ENCODE measurements at regions not wholly inside any gene's neighbourhood (a gene's known extent, or its start where the extent isn't known, plus 50 kb on each side); places are given as distances from the start of the nearest gene placed in this dataset.

GRCh38 chr5:82562696-82563240 is 284.6 kb upstream of the RPS23 start:
- H3K4me1 ChIP-seq (ENCODE audit: control insufficient read depth in 2 of 2, insufficient read depth in 2 of 2, low read length in 2 of 2) = no peaks in the 10 kb centered on the region
- no peak for ATAC-seq
- DNase-seq = no peak
- ChIA-PET CTCF (no interaction called here), POLR2A (no interaction called here)
- H3K36me3 ChIP-seq (ENCODE audit: control insufficient read depth in 2 of 3, insufficient read depth in 3 of 3, low read length in 3 of 3) = no peaks in the 10 kb centered on the region
- Mint-ChIP-seq H3K36me3 (peaks cover 0 to 3% (median 0%) of the 10 kb centered on the region in 5 donors), H3K27ac (no peak overlapping the region), H3K4me3 (no peak overlapping the region), H3K9me3 (peaks cover 0 to 10% (median 4%) of the 10 kb centered on the region in 11 donors), H3K27me3 (peaks cover 4 to 28% (median 24%) of the 10 kb centered on the region in 5 donors), H3K4me1 (no peaks in the 10 kb centered on the region)
- intact Hi-C loops (cut with micrococcal nuclease) = no loop called here
- H3K4me3 ChIP-seq (ENCODE audit: low read length) = no peak overlapping the region
- H3K9me3 ChIP-seq (ENCODE audit: control insufficient read depth in 2 of 3, low read length in 3 of 3) = no peaks in the 10 kb centered on the region
- H3K27me3 ChIP-seq (ENCODE audit: control insufficient read depth in 2 of 2, insufficient read depth in 2 of 2, low read length in 2 of 2) = no peaks in the 10 kb centered on the region
- no peak overlapping the region for H3K27ac ChIP-seq (ENCODE audit: low read depth, low read length)

GRCh38 chr5:82561797-82562196 is 283.6 kb upstream of the RPS23 start:
- no peak overlapping the region for H3K27ac Mint-ChIP-seq
- no peaks in the 10 kb centered on the region for H3K9me3 ChIP-seq (ENCODE audit: control insufficient read depth in 2 of 3, low read length in 3 of 3)
- CTCF ChIA-PET = no interaction called here

DNA sequence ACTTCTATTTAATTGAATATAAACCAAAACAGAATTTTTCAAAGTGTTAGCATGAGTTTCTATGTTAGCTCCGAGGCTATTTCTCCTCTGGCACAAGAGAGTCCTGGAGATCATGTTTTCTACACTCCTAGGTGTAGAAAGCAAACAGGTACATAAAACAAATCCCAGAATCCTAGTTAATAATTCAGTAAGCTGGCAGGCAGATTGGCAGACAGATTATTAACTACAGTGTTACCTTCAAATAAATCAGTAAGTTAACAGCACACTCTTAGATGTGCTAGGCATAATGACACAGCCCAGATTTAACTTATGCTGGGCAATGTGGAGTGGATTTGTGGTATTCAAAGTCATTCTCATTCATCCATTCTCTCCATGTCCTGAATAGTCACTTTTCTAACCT is 282.8 kb upstream of the RPS23 start:
- H3K4me1 Mint-ChIP-seq = no peaks in the 10 kb centered on the region
- peaks cover 0 to 15% (median 6%) of the 10 kb centered on the region in 11 donors for H3K9me3 Mint-ChIP-seq
- ATAC-seq (no peak), DNase-seq (no peak)
- Histone ChIP-seq H3K27me3 (ENCODE audit: control insufficient read depth in 2 of 2, insufficient read depth in 2 of 2, low read length in 2 of 2) (no peaks in the 10 kb centered on the region), H3K4me1 (ENCODE audit: control insufficient read depth in 2 of 2, insufficient read depth in 2 of 2, low read length in 2 of 2) (no peaks in the 10 kb centered on the region), H3K4me3 (ENCODE audit: low read length) (no peak overlapping the region), H3K36me3 (ENCODE audit: control insufficient read depth in 2 of 3, insufficient read depth in 3 of 3, low read length in 3 of 3) (no peaks in the 10 kb centered on the region), H3K9me3 (ENCODE audit: control insufficient read depth in 2 of 3, low read length in 3 of 3) (no peaks in the 10 kb centered on the region), H3K27ac (ENCODE audit: low read depth, low read length) (no peak overlapping the region)
- intact Hi-C loops (cut with micrococcal nuclease) = no loop called here
- ChIA-PET CTCF (no interaction called here), POLR2A (no interaction called here)
- peaks cover 4 to 30% (median 23%) of the 10 kb centered on the region in 5 donors for H3K27me3 Mint-ChIP-seq
- H3K27ac Mint-ChIP-seq = no peak overlapping the region
- peaks cover 0 to 3% (median 0%) of the 10 kb centered on the region in 5 donors for H3K36me3 Mint-ChIP-seq
- H3K4me3 Mint-ChIP-seq = no peak overlapping the region

More at GRCh38 chr5:82561797-82562196, 283.6 kb upstream of the RPS23 start:
- no peaks in the 10 kb centered on the region for H3K4me1 ChIP-seq (ENCODE audit: control insufficient read depth in 2 of 2, insufficient read depth in 2 of 2, low read length in 2 of 2)
- Mint-ChIP-seq H3K9me3 (peaks cover 0 to 15% (median 7%) of the 10 kb centered on the region in 11 donors), H3K36me3 (peaks cover 0 to 3% (median 0%) of the 10 kb centered on the region in 5 donors), H3K4me1 (no peaks in the 10 kb centered on the region), H3K4me3 (no peak overlapping the region), H3K27me3 (peaks cover 4 to 30% (median 26%) of the 10 kb centered on the region in 5 donors)
- H3K27me3 ChIP-seq (ENCODE audit: control insufficient read depth in 2 of 2, insufficient read depth in 2 of 2, low read length in 2 of 2) = no peaks in the 10 kb centered on the region
- H3K27ac ChIP-seq (ENCODE audit: low read depth, low read length) = no peak overlapping the region
- intact Hi-C loops (cut with micrococcal nuclease) = no loop called here
- no peak overlapping the region for H3K4me3 ChIP-seq (ENCODE audit: low read length)
- no peak for DNase-seq
- POLR2A ChIA-PET = no interaction called here
- ATAC-seq = no peak
- H3K36me3 ChIP-seq (ENCODE audit: control insufficient read depth in 2 of 3, insufficient read depth in 3 of 3, low read length in 3 of 3) = no peaks in the 10 kb centered on the region

GRCh38 chr5:82560561-82560960 is 282.4 kb upstream of the RPS23 start:
- CTCF ChIA-PET = no interaction called here
- Histone ChIP-seq H3K4me1 (ENCODE audit: control insufficient read depth in 2 of 2, insufficient read depth in 2 of 2, low read length in 2 of 2) (no peaks in the 10 kb centered on the region), H3K36me3 (ENCODE audit: control insufficient read depth in 2 of 3, insufficient read depth in 3 of 3, low read length in 3 of 3) (no peaks in the 10 kb centered on the region), H3K9me3 (ENCODE audit: control insufficient read depth in 2 of 3, low read length in 3 of 3) (no peaks in the 10 kb centered on the region), H3K27me3 (ENCODE audit: control insufficient read depth in 2 of 2, insufficient read depth in 2 of 2, low read length in 2 of 2) (no peaks in the 10 kb centered on the region), H3K27ac (ENCODE audit: low read depth, low read length) (no peak overlapping the region), H3K4me3 (ENCODE audit: low read length) (no peak overlapping the region)
- H3K4me1 Mint-ChIP-seq = no peaks in the 10 kb centered on the region
- intact Hi-C loops (cut with micrococcal nuclease) = no loop called here
- ATAC-seq = no peak
- no peak for DNase-seq
- H3K27ac Mint-ChIP-seq = no peak overlapping the region
- H3K36me3 Mint-ChIP-seq = peaks cover 0 to 3% (median 0%) of the 10 kb centered on the region in 5 donors
- H3K9me3 Mint-ChIP-seq = peaks cover 0 to 15% (median 6%) of the 10 kb centered on the region in 11 donors
- H3K4me3 Mint-ChIP-seq = no peak overlapping the region
- H3K27me3 Mint-ChIP-seq = peaks cover 4 to 29% (median 21%) of the 10 kb centered on the region in 5 donors
- POLR2A ChIA-PET = no interaction called here

GRCh38 chr5:82551840-82552385 is 273.8 kb upstream of the RPS23 start:
- intact Hi-C loops (cut with micrococcal nuclease) = no loop called here
- ATAC-seq = no peak
- no peak overlapping the region for H3K4me3 Mint-ChIP-seq

DNA sequence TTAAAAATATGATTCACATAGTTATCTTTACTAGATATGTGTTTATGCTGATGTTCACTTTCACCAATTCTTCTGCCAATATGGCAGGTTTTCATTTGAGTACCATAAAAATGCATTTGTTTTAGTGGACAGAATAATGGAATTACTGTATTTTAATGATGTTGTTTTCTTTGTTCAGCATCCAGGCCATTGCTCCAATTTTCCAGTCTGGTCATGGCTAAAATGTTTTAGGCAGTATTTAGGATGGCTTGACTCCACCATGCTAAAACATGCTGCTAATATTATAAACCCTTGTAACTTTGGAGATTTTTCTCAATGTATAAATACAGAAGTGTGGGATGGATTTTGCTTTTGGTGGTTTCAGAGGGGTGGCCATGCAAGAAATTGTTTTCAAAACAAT is 273.0 kb upstream of the RPS23 start:
- no peak overlapping the region for H3K4me3 Mint-ChIP-seq
- H3K27me3 Mint-ChIP-seq = peaks cover 0 to 28% (median 5%) of the 10 kb centered on the region in 5 donors
- Histone ChIP-seq H3K4me3 (ENCODE audit: low read length) (no peak overlapping the region), H3K27me3 (ENCODE audit: control insufficient read depth in 2 of 2, insufficient read depth in 2 of 2, low read length in 2 of 2) (no peaks in the 10 kb centered on the region), H3K4me1 (ENCODE audit: control insufficient read depth in 2 of 2, insufficient read depth in 2 of 2, low read length in 2 of 2) (no peaks in the 10 kb centered on the region), H3K27ac (ENCODE audit: low read depth, low read length) (no peak overlapping the region), H3K9me3 (ENCODE audit: control insufficient read depth in 2 of 3, low read length in 3 of 3) (no peaks in the 10 kb centered on the region), H3K36me3 (ENCODE audit: control insufficient read depth in 2 of 3, insufficient read depth in 3 of 3, low read length in 3 of 3) (no peaks in the 10 kb centered on the region)
- no peaks in the 10 kb centered on the region for H3K36me3 Mint-ChIP-seq
- ChIA-PET CTCF (no interaction called here), POLR2A (no interaction called here)
- DNase-seq = no peak
- ATAC-seq = no peak
- no peaks in the 10 kb centered on the region for H3K4me1 Mint-ChIP-seq
- intact Hi-C loops (cut with micrococcal nuclease) = no loop called here
- no peak overlapping the region for H3K27ac Mint-ChIP-seq
- H3K9me3 Mint-ChIP-seq = peaks cover 0 to 2% (median 0%) of the 10 kb centered on the region in 11 donors

More at GRCh38 chr5:82551840-82552385, 273.8 kb upstream of the RPS23 start:
- H3K36me3 Mint-ChIP-seq = no peaks in the 10 kb centered on the region
- Histone ChIP-seq H3K27ac (ENCODE audit: low read depth, low read length) (no peak overlapping the region), H3K4me3 (ENCODE audit: low read length) (no peak overlapping the region), H3K4me1 (ENCODE audit: control insufficient read depth in 2 of 2, insufficient read depth in 2 of 2, low read length in 2 of 2) (no peaks in the 10 kb centered on the region), H3K27me3 (ENCODE audit: control insufficient read depth in 2 of 2, insufficient read depth in 2 of 2, low read length in 2 of 2) (no peaks in the 10 kb centered on the region), H3K36me3 (ENCODE audit: control insufficient read depth in 2 of 3, insufficient read depth in 3 of 3, low read length in 3 of 3) (no peaks in the 10 kb centered on the region), H3K9me3 (ENCODE audit: control insufficient read depth in 2 of 3, low read length in 3 of 3) (no peaks in the 10 kb centered on the region)
- peaks cover 0 to 2% (median 0%) of the 10 kb centered on the region in 11 donors for H3K9me3 Mint-ChIP-seq
- no peak overlapping the region for H3K27ac Mint-ChIP-seq
- H3K4me1 Mint-ChIP-seq = no peaks in the 10 kb centered on the region
- no peak for DNase-seq
- ChIA-PET POLR2A (no interaction called here), CTCF (no interaction called here)
- H3K27me3 Mint-ChIP-seq = peaks cover 0 to 24% (median 5%) of the 10 kb centered on the region in 5 donors

DNA sequence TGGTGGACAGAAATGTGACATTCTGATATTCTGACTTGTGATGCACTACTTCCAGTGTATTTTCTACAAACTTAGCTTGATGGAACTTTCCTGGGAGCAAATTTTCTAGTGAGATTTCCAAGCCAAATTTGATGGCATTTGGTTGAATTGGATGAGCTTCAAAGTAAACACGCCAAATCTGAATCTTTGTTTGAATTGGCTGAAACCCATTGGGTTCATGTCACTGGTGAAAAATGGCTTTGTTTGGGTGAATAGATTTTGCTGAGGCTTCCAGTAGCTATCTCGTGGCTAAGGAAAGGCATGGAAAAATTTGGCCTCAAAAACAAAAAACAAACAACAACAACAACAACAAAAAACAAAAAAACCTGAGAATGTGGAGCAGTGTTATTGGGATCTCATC is 271.1 kb upstream of the RPS23 start:
- ATAC-seq = no peak
- Histone ChIP-seq H3K27ac (ENCODE audit: low read depth, low read length) (no peak overlapping the region), H3K36me3 (ENCODE audit: control insufficient read depth in 2 of 3, insufficient read depth in 3 of 3, low read length in 3 of 3) (no peaks in the 10 kb centered on the region), H3K4me3 (ENCODE audit: low read length) (no peak overlapping the region), H3K4me1 (ENCODE audit: control insufficient read depth in 2 of 2, insufficient read depth in 2 of 2, low read length in 2 of 2) (no peaks in the 10 kb centered on the region), H3K27me3 (ENCODE audit: control insufficient read depth in 2 of 2, insufficient read depth in 2 of 2, low read length in 2 of 2) (no peaks in the 10 kb centered on the region), H3K9me3 (ENCODE audit: control insufficient read depth in 2 of 3, low read length in 3 of 3) (peaks cover 0 to 4% (median 0%) of the 10 kb centered on the region in 3 experiments)
- H3K4me3 Mint-ChIP-seq = no peak overlapping the region
- H3K36me3 Mint-ChIP-seq = no peaks in the 10 kb centered on the region
- POLR2A ChIA-PET = no interaction called here
- CTCF ChIA-PET = no interaction called here
- H3K27me3 Mint-ChIP-seq = peaks cover 0 to 20% (median 9%) of the 10 kb centered on the region in 5 donors
- H3K9me3 Mint-ChIP-seq = peaks cover 0 to 8% (median 2%) of the 10 kb centered on the region in 11 donors
- intact Hi-C loops (cut with micrococcal nuclease) = no loop called here
- H3K27ac Mint-ChIP-seq = no peak overlapping the region
- no peaks in the 10 kb centered on the region for H3K4me1 Mint-ChIP-seq
- DNase-seq = no peak
